ENCODE measurements at regions not wholly inside any gene's neighbourhood (a gene's known extent, or its start where the extent isn't known, plus 50 kb on each side); places are given as distances from the start of the nearest gene placed in this dataset.
"Not testable (repeated sequence)": the region's sequence is repeated elsewhere in the genome, so short reads cannot be mapped to it uniquely, and the experiment has no call there.

GRCh38 chr5:9801908-9802307, 171.8 kb upstream of the TAS2R1 start:
- no peak for DNase-seq (ENCODE audit: low spot score)

GRCh38 chr5:9799606-9800005, 169.5 kb upstream of the TAS2R1 start:
- DNase-seq (ENCODE audit: low spot score): no peak

DNA sequence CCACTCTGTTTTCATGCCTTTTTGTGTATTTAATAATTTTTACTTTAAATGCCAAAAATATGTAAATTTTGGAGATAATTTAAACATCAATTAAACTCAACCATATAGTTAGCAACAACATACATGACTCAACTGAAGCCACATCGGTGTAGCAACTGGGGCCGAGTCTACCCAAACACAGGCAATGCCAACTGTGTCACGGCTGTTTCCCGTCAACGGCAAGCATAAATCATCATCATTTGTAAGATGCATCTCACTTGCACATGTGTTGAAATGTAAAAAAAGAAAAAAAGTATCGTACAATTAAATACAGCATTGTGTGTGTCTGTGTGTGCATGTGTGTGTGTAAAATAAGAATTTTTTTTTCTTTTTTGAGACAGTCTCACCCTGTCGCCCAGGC, 160.1 kb upstream of the TAS2R1 start:
- no peak for DNase-seq (ENCODE audit: low spot score)

GRCh38 chr5:9789777-9790176, 159.6 kb upstream of the TAS2R1 start:
- DNase-seq (ENCODE audit: low spot score): no peak

DNA sequence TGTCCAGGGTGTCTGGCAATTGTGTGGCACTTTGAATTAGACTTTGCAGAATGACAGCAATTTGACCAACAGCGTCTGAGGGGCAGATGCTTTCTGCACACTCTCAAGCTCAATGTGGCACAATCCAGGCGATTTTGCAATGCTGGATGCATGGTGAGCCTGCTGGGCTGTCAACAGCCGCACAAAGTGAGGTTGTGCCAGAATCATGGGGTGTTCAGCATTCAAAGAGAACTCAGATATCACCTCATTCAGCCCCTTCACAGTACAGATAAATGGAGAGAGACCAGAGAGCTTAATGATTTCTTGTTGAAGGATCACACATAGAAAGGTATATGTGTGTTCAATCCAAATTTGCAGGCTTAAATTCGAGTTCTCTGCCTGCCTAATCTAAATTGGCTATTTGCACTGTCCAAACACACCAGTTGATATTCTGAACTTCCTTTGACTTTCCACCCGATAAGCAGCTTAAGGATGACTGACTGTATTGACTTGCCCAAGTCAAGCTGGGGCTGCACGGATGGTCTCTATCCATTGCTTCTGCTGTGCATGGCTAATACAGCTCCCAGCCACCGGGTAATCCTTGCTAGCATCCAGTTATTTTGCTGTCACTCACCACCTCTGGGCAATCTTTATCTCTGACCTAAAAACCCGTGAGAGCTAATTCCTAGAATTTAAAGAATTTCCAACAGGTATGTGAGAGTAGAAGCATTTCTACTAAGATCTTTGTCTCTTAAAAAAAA, 157.9 kb upstream of the TAS2R1 start:
- no peak for DNase-seq (ENCODE audit: low spot score)

DNA sequence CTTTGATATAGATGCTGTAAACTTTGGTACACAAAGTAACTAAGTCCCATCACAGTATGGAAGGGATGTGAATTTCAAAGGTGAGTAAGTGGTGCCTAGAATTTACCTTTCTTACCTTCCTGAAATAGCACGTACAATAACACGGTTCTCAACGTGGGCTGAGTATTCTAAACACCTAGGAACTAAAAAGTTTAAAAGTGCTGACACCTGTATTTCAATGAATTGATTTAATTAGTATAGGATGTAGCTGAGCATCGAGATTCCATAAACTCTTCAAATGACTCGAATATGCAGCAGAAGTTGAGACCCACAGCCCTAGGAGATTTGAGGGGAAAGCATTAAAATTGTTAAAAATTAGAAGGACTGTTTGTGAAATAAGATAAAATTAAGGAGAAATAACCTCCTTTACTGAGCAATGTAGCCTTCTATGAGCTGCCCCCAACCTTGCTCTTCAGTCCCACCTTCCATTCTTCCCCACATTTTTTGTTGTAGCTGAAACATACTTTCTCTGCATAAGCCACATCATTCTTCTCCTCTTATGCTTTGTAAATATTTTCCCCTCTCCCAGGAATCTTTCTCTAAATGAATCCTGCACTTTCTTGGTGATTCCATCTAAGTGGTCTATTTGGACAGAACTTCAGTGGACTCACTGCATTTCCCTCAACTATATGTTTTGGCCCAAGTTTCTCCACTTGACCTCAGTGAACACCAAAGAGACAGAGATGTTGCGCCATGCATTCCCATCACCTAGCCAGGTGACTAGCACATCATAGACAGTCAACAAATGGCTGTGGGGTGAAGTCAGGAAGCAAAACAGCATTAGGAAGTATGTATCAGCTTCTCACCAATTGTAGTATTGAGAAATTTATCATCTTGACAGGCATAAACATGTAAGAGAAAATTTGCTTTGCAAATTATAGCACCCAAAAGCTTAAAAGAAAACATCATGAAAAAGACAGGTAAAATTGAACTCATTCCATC, 156.5 kb upstream of the TAS2R1 start:
- no peak for DNase-seq (ENCODE audit: low spot score)

GRCh38 chr5:9785751-9786150, 155.6 kb upstream of the TAS2R1 start:
- DNase-seq (ENCODE audit: low spot score): no peak

GRCh38 chr5:9784231-9784630, 154.1 kb upstream of the TAS2R1 start:
- no peak for DNase-seq (ENCODE audit: low spot score)

DNA sequence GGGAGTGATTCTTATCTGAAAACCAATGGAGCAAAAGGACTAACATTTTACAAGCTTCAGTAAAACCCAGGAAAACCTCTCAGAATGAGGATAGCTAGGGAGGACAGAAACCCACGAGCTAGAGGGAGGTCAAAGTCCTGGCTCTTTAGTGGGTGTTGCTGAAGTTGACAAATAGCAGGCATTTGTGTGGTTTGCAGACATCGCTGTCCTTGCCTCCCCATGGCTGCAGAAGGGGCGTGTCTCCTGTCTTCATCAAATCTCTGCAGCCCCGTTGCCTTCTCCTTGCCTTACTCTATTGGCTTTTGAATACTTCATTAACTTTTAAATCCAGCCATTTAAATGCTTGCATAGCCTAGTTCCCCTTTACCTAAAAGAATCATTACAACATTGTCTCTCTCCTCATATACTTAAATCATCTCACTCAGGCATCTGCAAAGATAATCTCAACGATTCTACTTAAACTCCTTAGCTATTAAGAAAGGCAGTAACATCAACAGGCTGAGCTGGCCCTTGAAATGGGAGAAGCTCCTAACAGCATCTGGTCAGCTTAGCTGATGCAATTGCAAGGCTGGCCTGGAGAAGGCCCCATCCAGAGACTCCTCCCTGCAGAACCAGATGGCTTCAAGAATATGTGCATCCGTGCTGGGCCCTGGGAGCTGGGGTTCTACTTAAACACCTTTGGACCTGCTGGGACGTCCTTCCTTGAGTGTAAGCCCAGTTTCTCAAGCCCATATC, 152.8 kb upstream of the TAS2R1 start:
- no peak for DNase-seq (ENCODE audit: low spot score)

DNA sequence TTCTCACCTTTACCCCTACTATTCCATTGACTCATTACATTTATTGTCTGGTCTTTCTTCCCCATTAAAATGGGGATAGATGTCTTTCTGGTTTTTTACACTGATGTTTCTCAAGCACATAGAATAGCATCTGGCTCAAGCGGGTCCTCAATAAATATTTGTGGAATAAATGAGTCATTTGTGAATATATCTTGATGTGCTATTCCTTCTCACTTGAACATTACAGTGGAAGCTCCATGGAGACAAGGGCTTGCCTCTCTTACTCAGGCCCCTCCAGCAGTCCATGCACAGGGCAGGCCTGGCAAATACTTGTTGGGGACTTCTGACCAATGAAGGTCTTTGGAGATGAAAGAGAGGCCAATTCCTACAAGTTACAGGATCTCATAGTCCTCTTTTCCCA, 151.7 kb upstream of the TAS2R1 start:
- no peak for DNase-seq (ENCODE audit: low spot score)

DNA sequence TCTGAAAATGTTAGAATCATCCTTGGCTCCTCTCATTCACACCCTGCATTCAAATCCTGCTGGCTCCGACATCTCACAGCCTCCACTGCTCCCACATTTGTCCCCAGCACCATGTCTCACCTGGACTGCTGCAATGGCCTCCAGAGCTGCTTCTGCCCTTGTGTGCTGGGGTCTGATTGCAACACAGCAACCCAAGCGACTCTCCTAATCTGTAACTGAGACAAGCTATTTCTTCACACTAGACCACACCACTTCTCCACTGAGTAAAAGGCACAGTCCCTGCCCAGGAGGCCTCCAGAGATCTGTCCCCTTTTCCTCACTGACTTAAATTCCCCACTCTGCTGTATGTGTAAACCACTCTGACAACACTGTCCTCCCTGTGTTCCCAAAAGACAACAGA, 151.1 kb upstream of the TAS2R1 start:
- no peak for DNase-seq (ENCODE audit: low spot score)

GRCh38 chr5:9780501-9780900, 150.3 kb upstream of the TAS2R1 start:
- DNase-seq (ENCODE audit: low spot score): no peak

DNA sequence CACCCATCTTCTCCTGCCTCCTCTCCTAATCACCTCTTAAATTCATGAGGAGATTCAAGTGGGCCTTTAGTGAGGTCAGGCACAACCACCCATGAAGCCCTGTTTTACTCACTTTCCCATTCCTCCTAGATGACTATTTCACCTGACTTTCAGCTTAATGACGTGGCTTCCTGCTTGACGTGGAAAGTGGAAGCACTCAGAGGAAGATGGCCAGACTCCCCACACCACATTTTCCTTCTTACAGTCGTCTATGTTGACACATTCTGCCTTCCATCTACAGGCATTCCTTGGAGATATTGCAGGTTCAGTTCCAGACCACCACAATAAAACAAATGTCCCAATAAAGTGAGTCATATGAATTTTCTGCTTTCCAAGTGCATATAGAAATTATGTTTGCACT, 146.4 kb upstream of the TAS2R1 start:
- DNase-seq (ENCODE audit: low spot score): no peak

DNA sequence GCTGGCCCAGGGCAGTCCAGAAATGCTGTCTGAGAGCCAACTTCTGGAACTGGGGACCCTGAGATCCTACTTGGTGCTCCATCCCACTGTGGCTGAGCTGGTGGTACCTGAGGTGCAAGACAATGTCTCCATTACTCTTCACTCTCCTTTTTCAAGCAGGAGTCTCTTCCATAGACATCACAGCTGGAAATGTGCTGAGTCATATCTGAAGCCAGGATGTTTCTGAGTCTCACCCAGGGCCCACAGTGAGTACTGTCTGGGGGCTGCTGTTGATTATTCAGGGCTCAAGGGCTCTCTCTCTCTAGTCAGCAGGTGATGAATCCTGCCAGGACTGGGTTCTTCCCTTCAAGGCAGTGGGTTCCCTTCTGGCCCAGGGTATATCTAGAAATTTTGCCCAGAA, 145.2 kb upstream of the TAS2R1 start:
- no peak for DNase-seq (ENCODE audit: low spot score)

- DNase-seq (ENCODE audit: low spot score): no peak
Measured at GRCh38 chr5:9774472-9775079, 144.4 kb upstream of the TAS2R1 start.

- DNase-seq (ENCODE audit: low spot score): no peak
Measured at GRCh38 chr5:9771079-9771478, 140.9 kb upstream of the TAS2R1 start.

DNA sequence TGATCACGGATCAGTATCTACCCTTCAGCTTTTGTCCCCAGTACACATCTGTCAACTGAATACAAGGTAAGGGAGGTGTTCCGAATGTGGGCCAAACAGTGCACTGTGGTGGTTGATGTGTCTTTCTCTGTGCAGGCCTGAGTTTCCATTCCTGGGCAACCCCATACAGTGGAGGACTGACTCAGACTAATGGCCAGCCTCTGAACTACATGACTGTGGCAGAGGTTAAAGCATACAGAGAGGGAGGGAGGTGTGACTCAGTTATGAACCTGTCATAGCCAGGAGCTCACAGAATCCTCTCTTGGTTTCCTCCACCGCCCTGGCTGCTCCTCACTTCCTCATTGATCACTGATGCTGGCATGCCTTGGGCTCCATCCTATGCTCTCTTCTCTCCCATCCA, 136.4 kb upstream of the TAS2R1 start:
- no peak for DNase-seq (ENCODE audit: low spot score)

GRCh38 chr5:9765419-9766140, 135.4 kb upstream of the TAS2R1 start:
- DNase-seq (ENCODE audit: low spot score): no peak

DNA sequence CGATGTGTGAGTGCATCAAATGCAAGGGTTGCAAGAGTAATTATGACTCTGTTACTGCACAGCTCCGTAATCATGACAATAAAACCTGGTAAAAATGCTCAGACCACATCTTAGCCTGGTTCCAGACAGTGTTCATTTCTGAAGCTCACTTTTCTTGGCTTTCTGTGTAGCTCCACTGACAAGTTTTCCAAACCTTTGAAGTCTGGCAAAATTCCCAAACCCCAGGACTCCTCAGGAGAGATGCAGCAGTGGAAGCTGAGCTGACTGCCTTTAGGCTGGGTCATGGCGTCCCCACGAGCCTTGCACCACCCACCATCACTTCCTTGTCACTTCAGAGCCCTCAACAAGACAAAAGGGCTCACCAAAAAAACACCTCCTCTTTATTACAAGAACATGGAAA, 131.6 kb upstream of the TAS2R1 start:
- no peak for DNase-seq (ENCODE audit: low spot score)

- not testable (repeated sequence) for DNase-seq (ENCODE audit: low spot score)
Measured at GRCh38 chr5:9752670-9753069, 122.5 kb upstream of the TAS2R1 start.

GRCh38 chr5:9743507-9743906, 113.4 kb upstream of the TAS2R1 start:
- DNase-seq (ENCODE audit: low spot score): no peak
